GM18873 (cell line): ENCODE measurements at regions not wholly inside any gene's neighbourhood (a gene's known extent, or its start where the extent isn't known, plus 50 kb on each side); places are given as distances from the start of the nearest gene placed in this dataset.

Experiments
- ATAC-seq: cut with Tn5 transposase; IDR thresholded peaks from one replicate; pipeline ENCODE4 v1.9.1; 2021; ENCODE audit warnings: mild to moderate bottlenecking, moderate library complexity, moderate number of reproducible peaks; ENCODE audit not compliant: unreplicated experiment, low FRiP score

DNA sequence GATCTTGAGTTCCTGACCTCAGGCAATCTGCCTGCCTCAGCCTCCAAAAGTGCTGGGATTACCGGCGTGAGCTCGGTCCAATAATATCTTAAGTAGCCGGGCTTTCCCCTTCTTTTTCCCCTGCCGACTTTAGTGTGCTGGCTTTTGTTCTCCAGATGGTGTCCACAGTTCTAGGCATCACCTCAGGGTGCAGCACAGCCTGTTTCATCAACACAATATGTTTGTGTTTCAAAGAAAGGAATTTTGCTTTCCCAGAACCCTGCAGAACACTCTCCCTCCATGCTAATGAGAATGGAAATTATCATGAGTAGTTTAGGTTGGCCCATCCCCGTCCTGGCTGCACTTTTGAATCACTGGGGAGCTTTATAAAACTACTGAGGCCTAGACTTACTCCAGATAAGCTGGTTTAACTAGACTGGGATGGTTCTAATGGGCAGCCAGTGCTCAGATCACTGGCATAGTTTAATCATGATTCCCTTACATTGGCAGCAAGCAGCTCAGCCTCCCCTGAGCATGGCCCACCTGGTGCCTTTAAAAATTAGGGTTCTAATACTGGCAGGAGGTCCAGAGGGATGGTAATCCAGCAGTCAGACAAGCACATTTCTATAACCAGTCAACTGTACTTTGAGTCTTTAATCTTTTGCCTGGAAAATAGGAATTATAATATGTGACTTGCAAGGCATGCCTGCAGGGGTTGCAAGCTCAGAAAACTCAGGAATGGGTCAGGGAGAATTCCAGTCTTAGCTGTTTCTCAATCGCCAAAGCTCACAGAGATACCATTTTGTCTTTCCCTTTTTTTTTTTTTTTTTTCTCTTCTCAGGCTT lies 127.6 kb upstream of the RASGRP1 start:
- ATAC-seq = no peak

DNA sequence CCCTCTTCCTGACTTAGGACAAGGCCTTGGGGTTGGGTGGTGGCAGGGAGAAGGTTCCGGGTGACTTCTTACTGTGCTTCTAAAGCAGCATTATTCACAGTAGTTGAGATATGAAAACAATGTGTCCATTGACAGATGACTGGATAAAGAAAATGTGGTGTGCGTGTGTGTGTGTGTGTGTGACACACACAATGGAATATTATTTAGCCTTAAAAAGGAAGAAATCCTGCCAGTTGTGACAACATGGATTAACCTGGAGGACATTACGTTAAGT lies 128.1 kb upstream of the RASGRP1 start:
- no peak for ATAC-seq

DNA sequence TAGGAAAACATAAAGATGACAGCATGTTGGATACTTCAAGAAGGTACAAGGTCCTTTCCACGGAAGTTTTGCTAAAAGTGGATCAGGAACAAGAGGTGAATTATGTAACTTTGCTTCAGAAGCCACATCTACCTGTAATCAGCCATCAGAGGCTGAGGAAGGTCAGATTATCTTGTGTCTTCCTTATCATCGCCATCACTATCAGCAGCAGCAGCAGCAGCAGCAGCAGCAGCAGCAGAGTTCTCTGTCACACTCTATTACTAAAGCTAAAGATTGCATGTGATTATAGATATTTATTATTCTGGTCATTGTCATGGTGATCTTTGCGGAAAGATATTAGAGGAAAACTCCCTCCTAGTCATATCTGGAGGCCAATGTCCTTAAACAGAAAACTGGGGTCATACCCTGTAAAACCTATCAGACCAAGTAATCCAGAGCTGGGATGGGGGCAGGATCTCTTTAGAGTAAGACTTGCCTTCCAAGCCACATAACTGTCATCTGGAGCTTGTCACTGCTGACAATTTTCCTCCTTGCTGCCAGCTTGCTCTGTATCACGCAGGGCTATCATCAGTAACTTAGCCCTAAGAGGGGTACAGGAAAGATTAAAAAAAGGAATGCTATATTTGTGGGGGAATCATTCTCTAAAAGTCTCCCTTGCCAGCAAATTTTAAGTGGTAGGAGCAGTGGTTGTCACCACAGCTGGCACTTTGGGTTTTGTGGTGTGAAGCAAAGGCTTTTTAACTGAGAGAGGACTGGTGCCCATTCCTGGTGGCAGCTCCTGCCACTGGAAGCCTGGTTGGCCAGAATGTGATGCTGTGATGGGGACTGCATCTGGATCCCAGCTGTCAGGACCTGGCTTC lies 130.9 kb upstream of the RASGRP1 start:
- no peak for ATAC-seq

DNA sequence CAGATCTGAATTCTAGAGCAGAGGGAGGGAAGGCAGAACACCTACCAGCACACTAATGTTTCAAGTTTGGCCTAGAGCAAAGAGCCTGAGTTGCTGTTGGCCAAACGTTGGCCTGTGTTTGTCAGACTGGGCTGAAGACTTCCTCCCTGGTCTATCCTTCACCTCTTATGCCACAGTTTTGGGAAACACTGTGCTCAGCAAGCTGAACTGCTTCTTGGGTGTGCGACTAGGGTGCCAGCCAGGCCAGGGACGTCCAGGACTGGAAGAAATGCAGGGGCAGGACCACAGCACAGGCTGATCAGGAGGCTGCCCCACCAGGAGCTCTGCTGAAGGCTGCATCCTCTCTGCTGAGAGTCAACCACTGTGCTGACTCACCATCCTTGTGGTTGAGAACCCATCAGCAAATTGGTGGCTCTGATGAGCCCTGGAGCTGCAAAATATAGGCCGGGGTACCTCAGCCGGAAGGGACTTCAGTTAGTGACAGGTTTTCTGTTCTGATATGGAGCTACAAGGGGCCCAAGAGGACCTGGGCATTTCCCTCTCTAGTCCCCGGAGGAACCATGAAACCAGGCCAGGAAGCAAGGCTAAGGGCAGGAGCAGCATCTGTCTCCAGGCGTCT lies 131.6 kb upstream of the RASGRP1 start:
- ATAC-seq = peak; percentile 82

DNA sequence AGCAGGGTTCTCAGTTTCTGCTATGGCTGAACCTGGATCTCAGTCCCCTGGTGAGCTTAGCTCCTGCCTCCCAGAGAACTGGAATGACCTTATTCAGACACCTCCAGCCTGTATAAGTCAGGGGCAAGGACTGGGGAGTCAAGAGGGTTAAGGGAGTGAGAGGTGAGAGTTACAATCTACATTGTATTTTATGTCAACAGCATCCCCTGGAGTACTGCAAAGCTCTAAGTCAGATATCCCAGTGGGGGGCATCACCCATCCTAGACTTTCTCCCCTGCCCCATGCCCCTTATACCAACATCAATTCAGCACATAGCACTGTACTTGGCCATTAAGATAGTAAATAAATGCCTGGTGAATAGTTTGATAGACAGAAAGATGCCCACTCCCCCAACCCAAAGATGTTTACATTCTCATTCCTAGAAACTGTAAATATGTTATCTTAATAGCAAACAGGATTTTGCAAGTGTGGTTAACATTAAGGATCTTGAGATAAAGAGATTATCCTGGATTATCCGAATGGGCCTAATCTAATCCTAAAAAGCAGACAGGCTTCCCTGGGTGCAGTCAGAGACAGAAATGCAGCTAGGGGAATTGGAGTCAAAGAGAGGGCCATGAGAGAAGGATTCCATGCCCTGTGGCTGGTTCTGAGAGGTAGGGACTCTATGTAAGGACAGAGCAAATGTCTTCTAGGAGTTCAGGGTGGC lies 132.3 kb upstream of the RASGRP1 start:
- ATAC-seq = no peak

DNA sequence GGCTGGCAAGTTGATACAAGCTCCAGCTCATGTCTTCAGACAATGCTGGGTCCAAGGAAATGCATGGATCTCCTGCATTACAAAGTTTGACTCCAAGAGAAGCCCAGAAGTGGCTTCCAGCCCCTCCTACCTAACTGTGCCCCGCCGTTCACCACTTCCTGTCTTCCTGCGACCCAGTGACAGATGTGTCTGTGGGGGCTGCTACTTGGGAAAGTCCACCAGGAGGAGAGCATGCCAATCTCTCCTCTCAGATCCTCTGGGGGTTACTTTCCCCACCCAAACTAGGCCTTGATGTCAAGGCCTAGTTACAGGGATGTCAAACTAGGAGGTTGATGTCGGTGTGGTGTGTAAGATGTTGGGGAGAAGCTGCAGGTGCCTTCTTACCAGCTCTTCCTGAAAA lies 133.6 kb upstream of the RASGRP1 start:
- ATAC-seq = no peak

DNA sequence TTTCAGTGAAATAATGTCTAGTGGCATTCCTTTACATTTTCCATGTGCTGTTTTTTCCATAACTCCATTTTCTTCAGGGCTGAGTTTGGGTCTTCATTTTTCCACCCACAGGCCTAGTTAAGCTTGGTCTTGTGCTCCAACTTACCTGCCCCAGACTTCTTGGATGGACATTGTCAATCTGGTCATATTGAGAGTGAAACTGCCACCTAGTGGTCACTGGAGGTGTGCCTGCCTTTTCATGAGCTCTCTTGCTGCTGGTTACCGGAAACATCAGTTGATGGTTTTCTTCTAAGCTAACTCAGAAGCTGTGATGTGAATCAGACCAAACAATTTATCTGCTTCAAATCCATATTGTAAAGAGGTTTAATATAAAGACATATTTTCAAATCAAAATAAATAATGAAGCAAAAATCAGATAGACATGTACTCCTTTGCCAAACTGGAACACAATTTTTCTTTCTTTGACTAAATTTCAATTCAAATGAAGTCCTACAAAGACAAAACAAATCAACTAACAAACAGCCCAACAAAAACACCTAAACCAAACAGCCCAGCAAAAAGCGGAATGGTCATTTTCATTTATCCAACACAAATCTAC lies 135.1 kb upstream of the RASGRP1 start:
- ATAC-seq = peak; percentile 45

DNA sequence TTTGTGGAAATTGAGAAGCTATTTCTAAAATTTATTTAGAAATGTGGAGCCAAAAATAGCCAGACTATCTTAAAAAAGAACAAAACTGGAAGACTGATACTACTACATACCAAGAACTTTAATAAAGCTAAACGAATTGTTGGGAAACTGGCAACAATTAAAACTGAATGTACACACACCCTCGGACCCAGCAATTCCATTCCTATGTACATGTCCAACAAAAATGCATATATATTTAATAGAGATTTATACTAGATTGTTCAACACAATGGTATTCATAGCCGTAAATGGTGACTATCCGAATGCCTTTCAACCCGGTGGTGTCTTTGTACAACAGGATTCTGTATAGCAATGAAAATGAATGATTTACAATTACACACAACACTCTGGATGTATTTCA lies 136.5 kb upstream of the RASGRP1 start:
- no peak for ATAC-seq

DNA sequence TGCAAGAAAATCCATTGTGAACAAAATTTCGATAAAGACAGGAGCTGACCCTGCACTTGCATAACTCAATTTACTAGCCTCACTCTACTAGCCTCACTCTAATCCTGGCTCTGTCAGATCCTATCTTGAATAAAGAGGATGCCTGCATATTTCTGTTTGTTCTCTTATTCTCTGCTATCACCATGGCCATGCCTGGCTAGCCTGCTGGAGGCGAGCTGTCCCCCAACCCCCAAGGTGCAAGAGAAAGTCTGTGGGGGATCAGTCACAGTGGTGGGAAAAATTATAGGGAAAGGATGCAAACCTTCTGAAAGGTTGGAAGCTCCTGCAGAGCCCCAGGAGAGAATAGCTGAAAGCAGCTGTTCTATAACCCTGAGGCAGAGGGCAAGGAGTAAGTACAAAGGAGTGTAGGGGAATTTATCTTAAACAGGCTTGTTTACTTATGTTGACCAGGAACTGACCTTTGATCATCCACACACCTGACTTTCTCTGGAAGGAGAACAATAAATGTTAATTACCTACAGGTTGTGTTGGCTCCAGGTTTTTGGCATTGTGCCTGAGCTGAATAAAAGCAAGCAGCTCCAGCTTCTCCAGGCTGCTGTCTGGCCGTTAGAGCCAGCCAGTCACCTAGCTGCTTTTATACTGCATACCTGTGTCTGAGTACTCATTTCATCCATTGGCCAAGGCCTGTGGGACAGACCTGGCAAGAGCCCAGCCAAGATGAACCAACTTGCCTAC lies 137.7 kb upstream of the RASGRP1 start:
- ATAC-seq = no peak

DNA sequence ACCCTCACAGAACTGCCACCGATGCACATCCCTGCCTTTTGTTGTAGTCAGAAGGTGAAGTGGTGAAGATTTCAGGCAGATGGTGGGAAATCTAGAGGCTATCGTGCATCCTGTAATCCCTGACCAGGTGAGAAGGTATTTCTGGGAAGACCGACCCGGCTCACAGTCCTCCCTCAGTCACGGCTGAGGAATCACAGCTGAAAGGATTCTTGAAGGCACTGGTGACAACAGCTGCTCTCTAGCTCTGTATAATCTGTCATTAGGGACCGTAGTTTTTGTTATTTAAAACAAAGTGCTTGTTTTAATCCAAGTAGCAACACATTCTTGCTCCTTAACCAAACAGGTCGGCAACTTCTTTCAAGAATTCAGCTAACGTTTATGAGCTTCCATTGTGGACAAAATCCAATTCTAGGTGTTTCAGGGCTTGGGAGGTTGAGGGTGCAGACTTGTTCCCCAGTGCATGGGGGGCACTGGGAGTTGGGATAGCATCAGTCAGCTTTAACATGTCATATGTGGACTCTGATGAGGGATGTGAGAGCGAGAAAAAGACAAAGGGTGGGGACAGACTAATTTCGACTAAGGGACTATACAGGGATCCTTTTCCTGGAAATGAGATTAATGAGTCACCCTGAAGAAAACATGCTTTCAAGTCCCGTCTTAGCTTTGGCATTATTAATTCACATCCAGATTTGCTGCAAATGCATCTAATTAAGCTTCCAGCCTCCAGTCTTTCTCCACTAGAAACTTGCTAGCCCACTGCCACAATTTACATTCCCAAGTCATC lies 141.0 kb upstream of the RASGRP1 start:
- no peak for ATAC-seq

DNA sequence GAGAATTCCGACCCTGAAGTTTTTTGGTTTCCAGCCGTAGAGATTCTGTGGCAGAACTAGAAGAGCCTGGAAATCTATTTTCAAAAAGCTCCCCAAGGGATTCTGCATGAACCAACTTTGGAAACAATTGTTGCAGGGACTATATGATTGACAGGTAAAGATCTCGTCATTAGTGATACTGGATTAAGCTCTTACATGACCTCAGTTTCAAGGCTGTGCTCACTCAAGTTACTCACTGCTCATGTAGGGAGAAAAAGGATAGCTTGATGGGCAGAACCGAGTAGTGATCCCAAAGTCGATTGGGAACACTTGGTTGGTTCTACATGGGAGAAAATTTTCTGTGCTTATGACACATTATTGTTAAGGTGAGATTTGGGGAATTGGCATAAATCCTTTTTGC lies 142.3 kb upstream of the RASGRP1 start:
- ATAC-seq = no peak

DNA sequence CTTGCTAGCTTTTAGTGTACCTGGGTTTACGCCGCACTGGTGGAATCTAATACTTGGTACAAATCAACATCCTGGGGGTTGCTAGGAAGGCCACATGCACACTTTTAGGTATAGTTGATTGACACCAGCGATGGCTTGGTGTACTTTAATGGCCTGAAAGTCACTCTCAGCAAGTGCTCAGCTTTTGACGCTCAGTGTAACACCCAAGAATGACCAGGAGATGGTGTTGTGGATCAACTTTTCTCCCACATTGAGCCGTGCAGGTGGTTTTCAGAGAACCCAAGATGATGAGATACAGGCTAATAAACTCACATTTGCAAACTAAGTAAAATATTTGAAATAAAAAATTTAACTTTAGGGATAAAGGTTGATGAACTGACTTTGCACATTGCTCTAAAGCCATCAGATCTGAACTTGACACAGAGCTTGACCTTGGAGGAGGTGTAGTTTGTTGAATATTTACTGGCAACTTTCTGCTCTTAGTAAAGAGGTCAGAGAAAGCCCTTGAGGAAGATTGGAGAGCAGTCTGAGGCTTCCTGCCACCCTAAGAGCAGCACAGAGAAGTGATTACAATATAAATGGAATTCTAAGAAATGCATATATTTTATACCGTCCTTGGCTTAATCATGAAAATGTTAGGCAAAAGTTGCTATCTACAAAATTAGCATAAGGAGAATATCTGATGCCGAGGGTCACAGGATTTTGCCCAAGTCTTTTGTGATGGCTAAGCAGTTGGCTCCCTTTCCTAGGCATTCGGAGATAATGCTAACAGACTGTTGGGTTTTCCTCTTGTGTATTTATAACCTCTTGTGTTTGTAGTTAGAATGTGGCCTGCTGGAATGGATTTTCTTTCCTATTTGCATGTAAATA lies 143.4 kb upstream of the RASGRP1 start:
- no peak for ATAC-seq

DNA sequence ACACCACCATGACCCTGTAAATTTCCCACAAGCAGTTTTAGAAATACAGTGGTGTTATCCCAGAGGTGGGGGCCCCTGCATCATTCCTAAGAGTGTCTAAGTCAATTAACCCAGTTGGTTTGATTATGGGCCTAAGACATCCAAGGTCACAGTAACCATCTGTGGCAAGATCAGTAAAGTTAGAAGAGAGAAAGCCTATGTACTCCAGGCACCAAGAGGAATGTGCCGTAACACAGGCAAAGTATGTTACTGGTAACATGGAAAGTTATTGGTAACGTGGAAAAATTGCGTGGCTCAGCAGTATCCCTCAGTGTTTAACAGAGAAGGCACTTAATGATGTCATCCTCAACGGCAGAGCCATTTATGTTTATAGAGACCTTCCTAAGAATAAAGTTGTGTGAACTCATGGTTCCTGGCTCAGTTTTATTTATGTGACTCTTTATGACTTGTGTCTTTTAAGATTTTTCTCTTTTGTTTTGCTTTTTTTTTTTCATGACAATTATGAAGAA lies 144.1 kb upstream of the RASGRP1 start:
- no peak for ATAC-seq

DNA sequence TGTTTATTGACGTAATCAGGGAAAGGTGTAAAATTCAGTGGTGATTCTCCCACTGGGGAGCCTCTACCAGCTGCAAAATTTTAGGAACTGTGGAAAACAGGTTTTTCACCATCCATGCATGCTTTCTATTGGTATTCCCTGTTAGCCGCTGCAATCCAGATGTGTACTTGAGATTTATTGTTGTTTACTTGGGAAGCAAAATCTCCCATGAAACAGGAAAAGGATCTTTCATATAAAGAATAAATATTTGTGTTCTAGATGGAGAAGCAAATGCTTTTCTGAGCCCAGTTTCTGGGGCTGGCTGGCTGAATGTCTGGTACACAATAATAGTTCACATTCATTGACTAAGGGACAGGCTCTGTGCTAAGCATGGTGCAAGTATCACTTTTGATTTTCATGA lies 144.6 kb upstream of the RASGRP1 start:
- no peak for ATAC-seq

DNA sequence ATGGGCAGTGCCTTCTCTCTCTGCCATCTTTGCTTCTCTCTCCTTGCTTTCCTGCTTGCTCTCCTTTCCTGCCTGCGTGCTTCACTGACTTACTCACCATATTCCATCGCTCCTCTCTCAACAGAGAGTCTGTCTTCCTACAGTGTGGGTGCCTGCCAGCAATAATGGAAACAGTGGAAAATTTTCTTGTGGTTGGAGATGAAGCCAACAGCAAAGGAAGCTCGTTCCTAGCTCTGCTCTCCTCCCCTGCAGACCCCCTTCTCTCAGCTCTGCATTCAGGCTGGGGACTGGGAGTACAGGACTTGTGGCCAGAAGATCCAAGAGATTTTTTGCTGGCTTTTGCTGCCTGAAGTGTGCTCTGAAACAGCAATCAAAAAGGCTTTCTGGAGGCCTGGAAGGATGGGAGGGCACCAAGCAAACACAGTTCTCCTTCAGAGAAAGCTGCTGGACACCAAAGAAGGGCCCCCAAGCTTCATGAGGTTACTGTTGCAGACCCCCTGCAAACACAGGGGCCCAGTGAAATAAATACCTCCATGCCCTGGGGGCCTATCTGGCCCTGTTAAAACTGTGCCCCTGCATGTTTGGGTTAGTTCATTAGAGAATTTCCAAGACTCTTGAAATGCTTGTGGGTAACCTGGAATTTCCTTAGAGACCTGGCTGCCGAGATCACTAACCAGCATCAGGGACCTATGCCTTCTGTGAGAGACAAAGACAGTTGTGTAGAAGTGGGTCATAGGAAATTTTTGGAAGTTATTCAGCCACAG lies 149.9 kb upstream of the RASGRP1 start:
- ATAC-seq = no peak

DNA sequence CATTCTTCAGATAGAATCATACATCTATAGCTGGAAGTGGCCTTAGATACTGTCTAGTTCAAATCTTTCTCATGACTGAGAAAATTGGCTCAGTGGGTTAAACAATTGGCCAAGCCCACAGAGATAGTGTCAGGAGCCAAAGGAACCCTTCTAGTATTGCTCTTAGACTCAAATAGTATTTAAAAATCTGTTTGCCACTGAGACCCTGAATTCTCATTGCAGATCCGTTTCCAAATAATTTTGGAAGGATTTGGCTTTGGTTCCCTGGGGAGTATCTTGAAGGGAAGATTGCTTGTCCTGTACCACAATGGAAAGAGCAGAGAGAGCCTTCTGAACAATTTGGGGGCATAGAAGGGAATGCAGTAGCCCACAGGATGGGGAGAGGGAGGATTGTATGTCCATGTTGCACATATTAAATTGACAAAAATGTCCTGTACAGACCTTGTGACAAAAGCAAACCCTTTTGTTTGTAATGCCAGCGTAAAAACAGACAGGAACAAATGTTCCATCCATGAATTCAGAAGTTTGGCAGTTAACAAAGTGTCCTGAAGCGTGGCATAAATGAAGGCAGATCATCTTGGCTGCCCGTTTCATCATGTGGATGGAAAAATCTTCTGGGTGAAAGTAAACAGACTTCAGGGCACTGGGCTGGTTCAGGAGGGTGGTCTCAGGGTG lies 156.4 kb upstream of the RASGRP1 start:
- ATAC-seq = no peak

DNA sequence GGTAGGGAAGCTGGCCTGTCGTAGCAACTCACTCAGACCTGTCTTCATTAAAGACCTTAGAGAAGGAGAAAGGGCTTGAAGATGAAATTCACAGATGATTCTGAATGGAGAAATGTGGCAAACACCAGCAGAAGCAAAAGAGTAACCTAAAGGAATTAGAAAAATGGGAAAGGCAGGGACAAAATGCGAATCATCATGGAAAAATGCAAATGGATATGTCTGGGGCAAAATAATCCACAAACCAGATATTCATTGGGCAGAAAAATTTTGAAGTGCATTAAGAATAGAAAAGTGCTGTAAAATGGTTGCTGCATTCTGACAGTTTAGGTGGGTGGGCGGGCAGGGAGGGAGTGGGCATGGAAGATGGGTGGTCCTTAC lies 156.9 kb upstream of the RASGRP1 start:
- ATAC-seq = no peak
